Hepatocyte (in vitro differentiated cells): ENCODE measurements at regions not wholly inside any gene's neighbourhood (a gene's known extent, or its start where the extent isn't known, plus 50 kb on each side); places are given as distances from the start of the nearest gene placed in this dataset.
A peak's percentile ranks its signal among the peaks of the same experiment; 100 is the strongest.

Experiments used
- DNase-seq: peaks from one replicate; pipeline ENCODE4 v3.0.0-alpha.2; 2016; ENCODE audit warnings: low spot score
- H2AFZ ChIP-seq: fragments of 200-600 bp; sonication (generic); 2 replicates; pipeline ENCODE4 v1.6.0; 2016; ENCODE audit warnings: antibody characterized with exemption, mild to moderate bottlenecking
- H3K27ac ChIP-seq: fragments of 200-600 bp; sonication (generic); 2 replicates; pipeline ENCODE4 v1.5.1; 2016; ENCODE audit warnings: mild to moderate bottlenecking
- H3K27me3 ChIP-seq: fragments of 200-600 bp; sonication (generic); 2 replicates; pipeline ENCODE4 v1.6.1; 2016
- H3K36me3 ChIP-seq: fragments of 200-600 bp; sonication (generic); replicated peaks from 2 replicates; pipeline ENCODE4 v1.5.1; 2016; ENCODE audit warnings: low read depth; ENCODE audit not compliant: insufficient read depth
- H3K4me1 ChIP-seq: fragments of 200-600 bp; sonication (generic); 2 replicates; pipeline ENCODE4 v1.5.1; 2016; ENCODE audit warnings: mild to moderate bottlenecking, moderate library complexity; ENCODE audit not compliant: insufficient read depth
- H3K4me2 ChIP-seq: fragments of 200-600 bp; sonication (generic); 2 replicates; pipeline ENCODE4 v1.6.0; 2016
- H3K4me3 ChIP-seq: fragments of 200-600 bp; sonication (generic); 2 replicates; pipeline ENCODE4 v1.5.1; 2016; ENCODE audit warnings: mild to moderate bottlenecking
- H3K79me2 ChIP-seq: fragments of 200-600 bp; sonication (generic); 2 replicates; pipeline ENCODE4 v1.6.0; 2017; ENCODE audit warnings: mild to moderate bottlenecking
- H3K9me2 ChIP-seq: fragments of 200-600 bp; sonication (generic); replicated peaks from 2 replicates; pipeline ENCODE4 v1.6.0; 2017; ENCODE audit warnings: mild to moderate bottlenecking; ENCODE audit not compliant: insufficient read depth
- H3K9me3 ChIP-seq: fragments of 200-600 bp; sonication (generic); 2 replicates; pipeline ENCODE4 v1.5.1; 2016; ENCODE audit warnings: low read depth, mild to moderate bottlenecking
- H4K20me1 ChIP-seq: fragments of 200-600 bp; sonication (generic); 2 replicates; pipeline ENCODE4 v1.6.0; 2016; ENCODE audit warnings: mild to moderate bottlenecking; ENCODE audit not compliant: insufficient read depth, poor library complexity, severe bottlenecking
- CTCF ChIP-seq: fragments of 200-600 bp; sonication (generic); IDR thresholded peaks from 2 replicates; pipeline ENCODE4 v1.5.1; 2016; ENCODE audit warnings: antibody characterized with exemption, mild to moderate bottlenecking; ENCODE audit not compliant: poor library complexity
- EZH2 ChIP-seq: fragments of 200-600 bp; sonication (generic); IDR thresholded peaks from 2 replicates; pipeline ENCODE4 v1.6.1; 2016; ENCODE audit warnings: antibody characterized with exemption, mild to moderate bottlenecking, borderline replicate concordance
- EZH2phosphoT487 ChIP-seq: fragments of 200-600 bp; sonication (generic); IDR thresholded peaks from one replicate; pipeline ENCODE4 v1.6.1; 2018; ENCODE audit warnings: antibody characterized with exemption, mild to moderate bottlenecking, low read depth, moderate library complexity; ENCODE audit not compliant: unreplicated experiment, severe bottlenecking
- WGBS: methylation state at CpG from one replicate; pipeline ENCODE4 v1.1.6; 2016; ENCODE audit warnings: low lambda C conversion rate; ENCODE audit errors: missing lambda C conversion rate; 5-methylcytosine and 5-hydroxymethylcytosine counted together

GRCh38 chr10:36500266-36500665 is 625.1 kb upstream of the ANKRD30A start:
- Histone ChIP-seq H4K20me1 (no peaks in the 10 kb centered on the region), H3K4me2 (no peak overlapping the region), H3K9me3 (no peaks in the 10 kb centered on the region), H3K79me2 (no peaks in the 10 kb centered on the region), H3K4me1 (no peaks in the 10 kb centered on the region), H3K36me3 (no peaks in the 10 kb centered on the region), H2AFZ (no peak overlapping the region), H3K4me3 (no peak overlapping the region), H3K9me2 (no peaks in the 10 kb centered on the region), H3K27ac (no peak overlapping the region), H3K27me3 (no peaks in the 10 kb centered on the region)
- 71% methylated on average over 1 of the region's 1 CpG for WGBS
- DNase-seq, result no peak
- no peak for TF ChIP-seq EZH2phosphoT487
- TF ChIP-seq CTCF, result no peak
- no peak for TF ChIP-seq EZH2

- no peaks in the 10 kb centered on the region for H3K79me2 ChIP-seq
- 94% methylated on average over 1 of the region's 1 CpG for WGBS
- TF ChIP-seq CTCF (no peak), EZH2 (no peak), EZH2phosphoT487 (no peak)
- H3K27me3 ChIP-seq, result no peaks in the 10 kb centered on the region
- no peaks in the 10 kb centered on the region for H3K9me2 ChIP-seq
- H3K36me3 ChIP-seq, result no peaks in the 10 kb centered on the region
- H3K4me3 ChIP-seq, result no peak overlapping the region
- no peaks in the 10 kb centered on the region for H3K4me1 ChIP-seq
- H4K20me1 ChIP-seq, result no peaks in the 10 kb centered on the region
- no peak overlapping the region for H3K27ac ChIP-seq
- H3K4me2 ChIP-seq, result no peak overlapping the region
- DNase-seq, result no peak
- H2AFZ ChIP-seq, result no peak overlapping the region
- no peaks in the 10 kb centered on the region for H3K9me3 ChIP-seq
These were observed 625.7 kb upstream of the ANKRD30A start for GRCh38 chr10:36499693-36500092.

GRCh38 chr10:36496758-36497157 is 628.6 kb upstream of the ANKRD30A start:
- TF ChIP-seq CTCF, result no peak
- no peak for TF ChIP-seq EZH2phosphoT487
- TF ChIP-seq EZH2, result no peak
- Histone ChIP-seq H3K4me3 (no peak overlapping the region), H3K27ac (no peak overlapping the region), H4K20me1 (no peaks in the 10 kb centered on the region), H3K9me2 (no peaks in the 10 kb centered on the region), H3K4me2 (no peak overlapping the region), H2AFZ (no peak overlapping the region), H3K79me2 (no peaks in the 10 kb centered on the region), H3K27me3 (no peaks in the 10 kb centered on the region), H3K4me1 (no peaks in the 10 kb centered on the region), H3K36me3 (no peaks in the 10 kb centered on the region), H3K9me3 (no peaks in the 10 kb centered on the region)
- WGBS, result 73% methylated on average over 1 of the region's 1 CpG
- DNase-seq, result no peak

GRCh38 chr10:36494371-36494770 is 631.0 kb upstream of the ANKRD30A start:
- H3K9me2 ChIP-seq, result no peaks in the 10 kb centered on the region
- no peak overlapping the region for H3K4me3 ChIP-seq
- H3K36me3 ChIP-seq, result no peaks in the 10 kb centered on the region
- TF ChIP-seq EZH2phosphoT487 (no peak), CTCF (no peak), EZH2 (no peak)
- peak; percentile 33 for DNase-seq
- WGBS, result 59% methylated on average over 2 of the region's 2 CpGs
- no peak overlapping the region for H3K4me2 ChIP-seq
- H3K27me3 ChIP-seq, result no peaks in the 10 kb centered on the region
- H3K79me2 ChIP-seq, result no peaks in the 10 kb centered on the region
- H3K27ac ChIP-seq, result no peak overlapping the region
- no peak overlapping the region for H2AFZ ChIP-seq
- no peaks in the 10 kb centered on the region for H4K20me1 ChIP-seq
- no peaks in the 10 kb centered on the region for H3K9me3 ChIP-seq
- H3K4me1 ChIP-seq, result no peaks in the 10 kb centered on the region
